ENCODE measurements at regions not wholly inside any gene's neighbourhood (a gene's known extent, or its start where the extent isn't known, plus 50 kb on each side); places are given as distances from the start of the nearest gene placed in this dataset.

DNA sequence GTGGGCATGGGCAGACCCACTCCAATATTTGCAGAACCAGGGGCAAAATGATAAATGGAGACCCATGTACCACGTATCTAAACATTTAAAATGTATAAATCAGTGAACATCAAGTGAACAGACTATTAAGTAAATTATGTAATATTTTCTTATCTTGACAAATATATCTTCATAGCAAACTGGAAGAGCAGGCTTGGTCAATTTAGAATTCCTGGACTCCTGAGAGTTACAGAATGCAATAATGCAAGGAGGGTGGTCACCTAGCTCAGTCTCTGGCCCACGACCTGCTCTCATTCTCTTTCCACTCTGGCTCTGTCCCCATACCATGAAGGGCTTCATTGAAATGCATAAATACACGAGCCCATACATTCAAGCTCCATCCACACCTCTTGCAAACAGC lies 398.0 kb downstream of the ENC1 start:
- H3K4me1 ChIP-seq (ENCODE audit: low read depth) = no peaks in the 10 kb centered on the region
- no peaks in the 10 kb centered on the region for H3K36me3 ChIP-seq
- no peaks in the 10 kb centered on the region for H3K27me3 ChIP-seq
- TF ChIP-seq, protein P1, sequence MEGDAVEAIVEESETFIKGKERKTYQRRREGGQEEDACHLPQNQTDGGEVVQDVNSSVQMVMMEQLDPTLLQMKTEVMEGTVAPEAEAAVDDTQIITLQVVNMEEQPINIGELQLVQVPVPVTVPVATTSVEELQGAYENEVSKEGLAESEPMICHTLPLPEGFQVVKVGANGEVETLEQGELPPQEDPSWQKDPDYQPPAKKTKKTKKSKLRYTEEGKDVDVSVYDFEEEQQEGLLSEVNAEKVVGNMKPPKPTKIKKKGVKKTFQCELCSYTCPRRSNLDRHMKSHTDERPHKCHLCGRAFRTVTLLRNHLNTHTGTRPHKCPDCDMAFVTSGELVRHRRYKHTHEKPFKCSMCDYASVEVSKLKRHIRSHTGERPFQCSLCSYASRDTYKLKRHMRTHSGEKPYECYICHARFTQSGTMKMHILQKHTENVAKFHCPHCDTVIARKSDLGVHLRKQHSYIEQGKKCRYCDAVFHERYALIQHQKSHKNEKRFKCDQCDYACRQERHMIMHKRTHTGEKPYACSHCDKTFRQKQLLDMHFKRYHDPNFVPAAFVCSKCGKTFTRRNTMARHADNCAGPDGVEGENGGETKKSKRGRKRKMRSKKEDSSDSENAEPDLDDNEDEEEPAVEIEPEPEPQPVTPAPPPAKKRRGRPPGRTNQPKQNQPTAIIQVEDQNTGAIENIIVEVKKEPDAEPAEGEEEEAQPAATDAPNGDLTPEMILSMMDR (IDR thresholded peaks at IDR 0.05; ENCODE audit: low read depth, low read length) = no peak
- no peaks in the 10 kb centered on the region for H3K9me3 ChIP-seq (ENCODE audit: low read depth)
- H3K4me3 ChIP-seq = no peak overlapping the region
- no peak overlapping the region for H3K27ac ChIP-seq
- DNase-seq (ENCODE audit: low read depth in 1 of 2, low spot score in 1 of 2) = no peak

GRCh38 chr5:74241751-74242140 lies 398.8 kb downstream of the ENC1 start:
- TF ChIP-seq, protein P1 (IDR thresholded peaks at IDR 0.05; ENCODE audit: low read depth, low read length) = no peak
- Histone ChIP-seq H3K27ac (no peak overlapping the region), H3K9me3 (ENCODE audit: low read depth) (no peaks in the 10 kb centered on the region), H3K4me3 (no peak overlapping the region), H3K27me3 (no peaks in the 10 kb centered on the region), H3K36me3 (no peaks in the 10 kb centered on the region), H3K4me1 (ENCODE audit: low read depth) (no peaks in the 10 kb centered on the region)
- no peak for DNase-seq (ENCODE audit: low read depth in 1 of 2, low spot score in 1 of 2)

DNA sequence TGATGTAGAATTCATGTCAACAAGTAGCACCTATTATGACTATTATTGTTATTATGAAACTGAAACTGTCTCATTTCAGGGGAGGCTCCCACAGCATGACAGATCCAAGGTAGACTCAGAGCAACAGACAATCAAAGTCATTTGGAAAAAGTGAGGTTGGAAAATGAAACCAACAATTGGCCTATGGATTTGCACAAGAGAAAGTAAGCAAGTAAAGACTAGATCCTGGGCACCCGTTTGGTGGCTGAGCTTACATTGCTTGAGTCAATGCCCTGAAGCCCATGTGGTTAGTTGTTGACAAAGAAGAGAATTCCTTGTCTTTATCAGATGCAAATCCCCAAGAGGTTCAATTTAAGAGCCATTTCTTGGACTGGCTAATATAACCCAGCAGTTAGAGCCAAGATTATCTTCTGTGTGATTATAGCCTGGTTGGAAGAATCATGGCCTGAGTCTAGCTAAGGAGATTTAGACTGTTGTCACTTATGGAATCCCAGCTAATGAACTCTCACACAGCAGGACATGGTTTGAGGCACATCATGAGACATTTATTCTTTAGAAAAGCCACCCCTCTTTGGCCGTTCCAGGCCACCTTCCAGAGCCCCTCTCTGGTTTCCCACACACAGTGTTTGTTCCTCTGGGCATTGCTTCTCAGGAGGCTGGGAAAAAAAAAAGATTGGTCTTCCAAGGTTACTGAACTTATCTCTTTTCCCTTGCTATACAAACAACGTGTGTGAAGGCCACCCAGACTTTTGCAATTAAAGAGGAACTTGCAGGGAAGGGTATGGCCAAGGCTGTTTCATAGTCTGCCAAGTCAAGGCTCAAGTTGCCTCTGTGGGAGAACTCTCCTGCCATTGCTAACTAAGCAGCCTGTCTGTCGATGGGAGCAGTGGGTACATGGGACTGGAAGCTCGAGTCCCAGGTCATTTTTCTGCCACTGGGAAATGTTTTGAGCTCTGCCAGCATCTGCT lies 399.5 kb downstream of the ENC1 start:
- Histone ChIP-seq H3K4me3 (no peak overlapping the region), H3K9me3 (ENCODE audit: low read depth) (no peaks in the 10 kb centered on the region), H3K36me3 (no peaks in the 10 kb centered on the region), H3K27me3 (no peaks in the 10 kb centered on the region), H3K27ac (no peak overlapping the region), H3K4me1 (ENCODE audit: low read depth) (no peaks in the 10 kb centered on the region)
- DNase-seq (ENCODE audit: low read depth in 1 of 2, low spot score in 1 of 2) = peak in 1 of 2 donors; percentile 18
- TF ChIP-seq, protein P1 (IDR thresholded peaks at IDR 0.05; ENCODE audit: low read depth, low read length) = no peak

DNA sequence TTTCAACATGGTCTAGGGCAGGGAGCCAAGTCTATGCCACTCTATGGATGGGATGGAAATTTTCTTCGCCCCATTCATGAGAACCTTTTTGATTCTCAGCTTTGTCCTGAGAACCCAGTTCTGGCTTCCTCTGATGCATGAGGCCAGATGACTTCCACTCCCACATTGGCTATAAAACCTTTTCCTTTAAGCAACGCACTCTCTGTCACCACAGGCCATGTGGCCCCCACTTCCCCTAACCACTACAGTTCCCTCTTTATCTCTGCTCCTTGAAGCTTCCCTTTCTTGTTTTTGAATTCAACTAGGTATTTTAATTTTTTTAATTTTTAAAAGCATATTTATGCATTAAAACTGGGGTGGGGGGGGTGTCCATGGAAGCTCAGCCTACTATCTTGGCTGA lies 401.3 kb downstream of the ENC1 start:
- H3K9me3 ChIP-seq (ENCODE audit: low read depth) = no peaks in the 10 kb centered on the region
- no peaks in the 10 kb centered on the region for H3K4me1 ChIP-seq (ENCODE audit: low read depth)
- H3K27me3 ChIP-seq = no peaks in the 10 kb centered on the region
- no peak for DNase-seq (ENCODE audit: low read depth in 1 of 2, low spot score in 1 of 2)
- H3K4me3 ChIP-seq = no peak overlapping the region
- no peak overlapping the region for H3K27ac ChIP-seq
- H3K36me3 ChIP-seq = no peaks in the 10 kb centered on the region
- TF ChIP-seq, protein P1 (IDR thresholded peaks at IDR 0.05; ENCODE audit: low read depth, low read length) = no peak

DNA sequence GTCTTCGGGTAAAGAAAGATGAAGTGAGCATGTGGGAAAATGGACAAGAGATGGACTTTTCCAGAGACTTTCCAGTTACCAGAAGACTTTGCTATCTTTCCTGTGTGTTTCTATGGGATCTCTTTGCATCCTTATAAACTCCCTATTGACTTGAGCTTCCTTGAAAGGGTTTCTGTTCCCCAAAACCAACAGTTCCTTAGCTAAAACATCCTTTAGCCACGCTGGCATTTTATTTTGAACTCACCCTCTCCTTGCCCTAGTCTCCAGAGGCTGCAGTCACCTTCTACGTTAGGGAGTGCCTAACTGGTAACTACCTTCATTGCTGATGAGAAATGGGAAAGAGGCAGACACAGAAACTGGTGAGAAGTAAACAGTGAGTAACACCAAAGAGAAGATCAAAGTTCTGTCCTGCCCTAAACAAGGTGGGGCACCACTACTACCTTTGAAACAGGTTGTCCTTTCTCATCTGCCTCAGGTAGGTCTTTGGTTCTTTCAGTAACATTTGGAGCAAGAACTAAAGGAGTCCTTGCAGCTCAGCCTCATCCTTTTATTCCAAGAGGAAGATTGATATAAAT lies 402.9 kb downstream of the ENC1 start:
- TF ChIP-seq, protein P1 (IDR thresholded peaks at IDR 0.05; ENCODE audit: low read depth, low read length) = no peak
- H3K4me1 ChIP-seq (ENCODE audit: low read depth) = no peaks in the 10 kb centered on the region
- DNase-seq (ENCODE audit: low read depth in 1 of 2, low spot score in 1 of 2) = no peak
- no peak overlapping the region for H3K27ac ChIP-seq
- no peaks in the 10 kb centered on the region for H3K9me3 ChIP-seq (ENCODE audit: low read depth)
- no peak overlapping the region for H3K4me3 ChIP-seq
- H3K27me3 ChIP-seq = no peaks in the 10 kb centered on the region
- no peaks in the 10 kb centered on the region for H3K36me3 ChIP-seq

Measured in cardiac muscle cell (in vitro differentiated cells and primary cell).